Activated naive CD8-positive, alpha-beta T cell treated with anti-CD3 and anti-CD28 coated beads for 36 hours (primary cell): ENCODE measurements at regions not wholly inside any gene's neighbourhood (a gene's known extent, or its start where the extent isn't known, plus 50 kb on each side); places are given as distances from the start of the nearest gene placed in this dataset.

ENCODE experiments used
- DNase-seq: peaks from one replicate; pipeline ENCODE4 v3.0.0; 2021
- H3K27ac Mint-ChIP-seq: one replicate; pipeline ENCODE4 v1.8.0; 2022; ENCODE audit warnings: mild to moderate bottlenecking, moderate library complexity, mixed read lengths
- H3K27me3 Mint-ChIP-seq: one replicate; pipeline ENCODE4 v1.8.0; 2022; ENCODE audit warnings: mild to moderate bottlenecking, mixed read lengths
- H3K36me3 Mint-ChIP-seq: one replicate; pipeline ENCODE4 v1.8.0; 2021; ENCODE audit warnings: mild to moderate bottlenecking, mixed read lengths
- H3K4me1 Mint-ChIP-seq: one replicate; pipeline ENCODE4 v1.8.0; 2021; ENCODE audit warnings: mixed read lengths
- H3K4me3 Mint-ChIP-seq: one replicate; pipeline ENCODE4 v1.8.0; 2022; ENCODE audit warnings: mild to moderate bottlenecking, moderate library complexity, mixed read lengths
- H3K9me3 Mint-ChIP-seq: one replicate; pipeline ENCODE4 v1.8.0; 2022; ENCODE audit warnings: mixed read lengths

DNA sequence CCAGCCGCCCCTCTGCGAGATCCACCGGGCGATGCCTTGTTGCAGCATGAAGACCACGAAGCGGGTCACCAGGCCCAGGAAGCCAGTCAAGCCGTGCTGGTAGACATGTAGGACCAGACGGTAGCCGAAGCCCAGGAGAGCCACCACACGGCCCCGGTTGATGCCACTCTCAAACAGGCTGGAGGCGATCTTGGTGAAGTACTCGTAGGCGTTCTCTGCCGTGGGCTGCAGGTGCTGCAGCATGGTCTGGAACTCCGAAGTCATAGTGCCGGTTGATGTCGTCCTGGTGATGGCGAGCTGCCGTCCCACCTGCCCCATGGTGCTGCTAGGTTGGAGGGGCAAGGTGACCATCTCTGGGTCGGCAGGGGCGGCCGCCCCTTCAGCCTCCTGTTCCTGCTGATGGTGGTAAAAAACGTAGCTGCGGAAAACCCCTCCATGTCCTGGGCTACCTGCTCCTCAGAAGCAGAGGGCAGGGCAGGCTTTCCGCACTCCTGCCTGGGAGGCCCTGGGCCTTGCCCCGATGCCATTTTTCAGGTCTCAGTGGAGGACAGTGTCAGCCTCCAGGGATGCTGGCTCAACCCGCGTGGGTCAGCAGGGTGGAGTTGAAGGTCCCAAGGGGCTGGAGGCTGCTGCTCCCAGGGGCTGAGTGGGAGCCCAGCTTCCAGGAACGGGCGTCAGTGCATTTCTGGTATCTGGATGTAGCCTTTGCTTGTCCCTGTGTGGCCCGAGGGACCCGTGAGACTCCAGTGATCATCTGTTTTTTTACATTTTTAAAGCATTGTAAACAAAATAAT is 98.7 kb downstream of the ADAMTS15 start:
- no peak overlapping the region for H3K27ac Mint-ChIP-seq
- H3K9me3 Mint-ChIP-seq: no peaks in the 10 kb centered on the region
- no peak overlapping the region for H3K4me3 Mint-ChIP-seq
- H3K36me3 Mint-ChIP-seq: no peaks in the 10 kb centered on the region
- no peak for DNase-seq
- peaks cover 8% of the 10 kb centered on the region for H3K27me3 Mint-ChIP-seq
- no peaks in the 10 kb centered on the region for H3K4me1 Mint-ChIP-seq

DNA sequence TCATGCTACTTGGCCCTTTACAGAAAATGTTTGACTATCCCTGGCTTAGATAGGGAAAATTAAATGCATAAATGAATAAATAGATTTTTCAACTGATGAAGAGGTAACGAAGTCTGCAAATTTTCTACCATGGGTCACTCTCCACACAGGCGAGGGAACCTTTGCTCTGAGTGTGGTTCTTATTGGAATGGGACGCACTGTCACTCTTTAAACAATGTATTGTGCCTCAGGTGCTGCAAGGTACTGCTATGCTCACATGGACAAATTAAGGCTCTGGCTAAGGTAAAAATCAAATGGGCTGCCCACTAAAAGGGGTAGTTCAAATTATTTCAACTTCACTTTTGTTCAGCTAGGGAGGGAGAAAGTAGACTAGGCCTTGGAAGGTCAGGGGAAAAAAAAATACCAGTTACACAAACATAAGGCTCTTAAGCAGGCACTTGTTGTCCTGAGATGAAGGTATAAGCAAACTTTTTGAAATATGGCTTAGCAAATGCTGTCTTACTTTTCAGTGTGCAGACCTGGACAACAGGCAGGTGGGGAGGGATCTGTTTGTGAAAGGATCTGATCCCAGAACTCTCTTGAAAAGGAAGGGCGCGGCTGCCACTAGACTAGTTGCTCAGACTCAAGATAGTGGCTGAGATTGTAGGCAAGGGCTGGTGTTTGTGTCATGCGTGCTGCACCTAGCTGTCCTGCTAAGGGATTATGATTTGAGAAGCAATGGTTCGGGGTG is 99.5 kb downstream of the ADAMTS15 start:
- H3K36me3 Mint-ChIP-seq: no peaks in the 10 kb centered on the region
- H3K27me3 Mint-ChIP-seq: peaks cover 3% of the 10 kb centered on the region
- DNase-seq: no peak
- H3K4me1 Mint-ChIP-seq: no peaks in the 10 kb centered on the region
- H3K4me3 Mint-ChIP-seq: no peak overlapping the region
- no peaks in the 10 kb centered on the region for H3K9me3 Mint-ChIP-seq
- no peak overlapping the region for H3K27ac Mint-ChIP-seq

DNA sequence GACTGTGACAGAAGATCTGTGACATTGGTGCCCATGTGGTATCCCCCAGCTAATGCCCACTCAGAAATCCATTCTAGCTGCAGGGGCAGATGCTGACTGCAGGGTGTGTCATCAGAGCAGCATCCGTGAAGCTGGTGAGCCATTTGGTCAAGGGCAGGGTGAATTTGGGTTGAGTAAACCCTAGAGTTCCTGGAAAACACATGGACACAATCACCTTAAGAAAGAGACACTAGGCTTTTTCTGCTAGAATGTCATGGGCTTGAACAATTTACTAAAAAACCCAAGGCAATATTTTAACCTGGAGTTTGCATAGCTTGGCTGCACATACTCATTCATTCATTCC is 100.0 kb downstream of the ADAMTS15 start:
- H3K36me3 Mint-ChIP-seq: no peaks in the 10 kb centered on the region

DNA sequence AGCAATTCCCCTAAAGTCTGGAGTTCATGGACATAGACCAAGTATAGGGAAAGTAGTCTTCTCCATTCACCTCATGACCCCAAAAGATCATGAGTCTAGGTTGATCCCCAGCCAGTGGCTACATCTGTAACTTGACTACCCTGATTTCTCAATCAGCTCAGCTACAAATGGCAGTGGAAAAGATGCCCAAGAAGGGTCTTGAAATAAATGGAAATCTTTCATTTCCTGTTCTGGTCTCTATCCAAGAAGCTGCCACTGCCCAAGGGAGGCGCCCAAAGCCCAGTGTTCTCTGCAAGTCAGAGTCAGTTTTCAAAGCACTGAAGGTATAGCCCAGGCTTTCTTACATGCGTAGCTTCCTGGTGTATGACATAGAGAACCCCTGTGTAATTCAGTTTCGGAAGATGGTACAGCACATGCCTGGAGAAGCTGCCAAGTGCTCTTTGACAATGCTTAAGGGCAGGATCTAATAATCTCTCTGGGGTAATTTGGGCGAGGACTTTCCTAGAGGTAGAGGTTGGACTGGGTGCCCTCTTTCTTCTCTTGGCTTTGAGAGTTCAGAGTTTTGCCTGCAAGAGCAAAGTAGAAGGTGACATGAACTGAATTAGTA is 101.1 kb downstream of the ADAMTS15 start:
- H3K4me3 Mint-ChIP-seq: no peak overlapping the region
- H3K4me1 Mint-ChIP-seq: no peaks in the 10 kb centered on the region

More for the DNA sequence above, 100.0 kb downstream of the ADAMTS15 start:
- no peak for DNase-seq
- Mint-ChIP-seq H3K9me3 (no peaks in the 10 kb centered on the region), H3K4me1 (no peaks in the 10 kb centered on the region), H3K27me3 (peaks cover 2% of the 10 kb centered on the region), H3K4me3 (no peak overlapping the region), H3K27ac (no peak overlapping the region)

DNA sequence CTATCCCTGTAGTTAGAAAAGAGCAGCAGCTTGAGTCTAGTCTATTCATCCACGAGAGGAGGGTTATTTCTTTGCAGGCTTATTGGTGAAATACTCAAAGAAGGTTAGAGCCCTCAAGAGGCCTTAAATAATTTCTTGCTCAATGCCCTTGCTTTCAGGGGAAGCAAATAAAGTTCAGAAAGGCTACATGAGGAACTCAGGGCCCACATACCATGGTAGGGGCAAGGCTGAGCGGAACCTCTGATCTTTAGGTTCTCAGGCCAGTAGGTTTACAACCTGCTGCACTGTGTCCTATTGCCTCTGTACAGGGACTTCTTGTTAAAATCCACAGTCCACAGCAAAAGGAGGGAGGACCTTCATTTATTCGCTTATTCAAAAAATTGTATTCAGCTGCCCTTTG is 101.7 kb downstream of the ADAMTS15 start:
- Mint-ChIP-seq H3K27me3 (no peaks in the 10 kb centered on the region), H3K27ac (no peak overlapping the region), H3K4me1 (no peaks in the 10 kb centered on the region), H3K9me3 (no peaks in the 10 kb centered on the region), H3K4me3 (no peak overlapping the region), H3K36me3 (no peaks in the 10 kb centered on the region)
- DNase-seq: no peak

More for the DNA sequence above, 101.1 kb downstream of the ADAMTS15 start:
- no peaks in the 10 kb centered on the region for H3K9me3 Mint-ChIP-seq
- H3K27ac Mint-ChIP-seq: no peak overlapping the region
- no peaks in the 10 kb centered on the region for H3K36me3 Mint-ChIP-seq
- H3K27me3 Mint-ChIP-seq: no peaks in the 10 kb centered on the region
- DNase-seq: no peak

DNA sequence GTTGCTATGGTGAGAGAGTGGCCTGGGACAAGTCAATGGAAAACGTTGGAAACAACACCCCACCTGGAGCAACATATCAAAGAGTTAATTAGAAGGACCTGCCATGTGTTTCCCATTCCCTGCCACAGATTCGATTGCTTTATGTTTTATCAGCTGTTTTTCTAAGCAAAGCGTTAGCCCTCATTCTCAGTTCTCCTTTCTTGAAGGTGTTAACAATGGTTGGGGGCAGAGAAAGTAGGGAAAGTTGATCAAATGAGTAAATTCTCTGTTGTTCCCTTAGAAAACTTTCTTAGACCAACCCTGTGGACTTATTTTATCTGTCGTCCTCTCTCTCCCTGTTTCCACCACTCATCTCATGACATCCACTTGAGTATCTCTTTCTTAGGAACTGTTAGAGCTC is 102.5 kb downstream of the ADAMTS15 start:
- H3K4me3 Mint-ChIP-seq: no peak overlapping the region
- no peaks in the 10 kb centered on the region for H3K27me3 Mint-ChIP-seq
- DNase-seq: no peak

DNA sequence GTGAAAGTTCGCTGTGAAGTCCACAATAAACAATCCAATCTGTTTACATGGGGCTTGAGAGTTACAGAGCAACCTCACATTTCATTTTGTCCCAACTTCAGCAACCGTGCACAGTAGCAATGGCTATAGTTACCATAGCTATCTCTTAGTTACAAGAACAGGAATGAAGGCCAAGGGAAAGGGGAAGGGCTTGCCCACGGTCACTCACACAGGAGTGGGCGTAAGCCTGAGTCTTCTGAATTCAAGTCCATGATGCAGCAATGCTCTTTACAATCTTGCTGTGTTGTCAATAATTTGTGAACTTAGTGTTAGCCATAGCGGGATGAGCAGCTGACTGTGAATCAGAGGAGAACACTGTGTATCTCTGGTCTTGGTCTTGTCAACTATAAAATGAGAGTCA is 102.9 kb downstream of the ADAMTS15 start:
- Mint-ChIP-seq H3K27ac (no peak overlapping the region), H3K27me3 (no peaks in the 10 kb centered on the region), H3K4me1 (no peaks in the 10 kb centered on the region), H3K4me3 (no peak overlapping the region), H3K36me3 (no peaks in the 10 kb centered on the region), H3K9me3 (no peaks in the 10 kb centered on the region)
- no peak for DNase-seq

More for the DNA sequence above, 102.5 kb downstream of the ADAMTS15 start:
- no peak overlapping the region for H3K27ac Mint-ChIP-seq
- no peaks in the 10 kb centered on the region for H3K4me1 Mint-ChIP-seq
- no peaks in the 10 kb centered on the region for H3K9me3 Mint-ChIP-seq
- H3K36me3 Mint-ChIP-seq: no peaks in the 10 kb centered on the region

DNA sequence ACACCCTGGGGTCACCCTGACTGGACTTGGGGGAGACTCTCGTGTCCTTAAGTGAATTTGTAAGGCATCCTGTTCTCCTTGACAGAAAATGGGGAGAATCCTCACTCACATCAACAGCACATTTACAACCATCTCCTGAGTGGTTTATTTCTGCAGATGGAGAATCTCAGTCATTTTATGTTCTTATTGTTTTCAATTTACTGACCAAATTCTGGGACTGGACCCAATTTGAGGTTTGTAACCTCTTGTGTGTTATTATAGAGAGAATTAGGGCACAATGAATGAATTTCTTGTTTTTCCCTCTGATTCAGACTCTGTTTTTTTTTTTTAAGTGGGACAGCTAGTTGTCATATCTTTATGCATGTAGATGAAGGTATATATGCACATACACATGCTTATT is 104.9 kb downstream of the ADAMTS15 start:
- DNase-seq: no peak
- Mint-ChIP-seq H3K27ac (no peak overlapping the region), H3K27me3 (no peaks in the 10 kb centered on the region), H3K9me3 (no peaks in the 10 kb centered on the region), H3K4me3 (no peak overlapping the region), H3K4me1 (no peaks in the 10 kb centered on the region), H3K36me3 (no peaks in the 10 kb centered on the region)

DNA sequence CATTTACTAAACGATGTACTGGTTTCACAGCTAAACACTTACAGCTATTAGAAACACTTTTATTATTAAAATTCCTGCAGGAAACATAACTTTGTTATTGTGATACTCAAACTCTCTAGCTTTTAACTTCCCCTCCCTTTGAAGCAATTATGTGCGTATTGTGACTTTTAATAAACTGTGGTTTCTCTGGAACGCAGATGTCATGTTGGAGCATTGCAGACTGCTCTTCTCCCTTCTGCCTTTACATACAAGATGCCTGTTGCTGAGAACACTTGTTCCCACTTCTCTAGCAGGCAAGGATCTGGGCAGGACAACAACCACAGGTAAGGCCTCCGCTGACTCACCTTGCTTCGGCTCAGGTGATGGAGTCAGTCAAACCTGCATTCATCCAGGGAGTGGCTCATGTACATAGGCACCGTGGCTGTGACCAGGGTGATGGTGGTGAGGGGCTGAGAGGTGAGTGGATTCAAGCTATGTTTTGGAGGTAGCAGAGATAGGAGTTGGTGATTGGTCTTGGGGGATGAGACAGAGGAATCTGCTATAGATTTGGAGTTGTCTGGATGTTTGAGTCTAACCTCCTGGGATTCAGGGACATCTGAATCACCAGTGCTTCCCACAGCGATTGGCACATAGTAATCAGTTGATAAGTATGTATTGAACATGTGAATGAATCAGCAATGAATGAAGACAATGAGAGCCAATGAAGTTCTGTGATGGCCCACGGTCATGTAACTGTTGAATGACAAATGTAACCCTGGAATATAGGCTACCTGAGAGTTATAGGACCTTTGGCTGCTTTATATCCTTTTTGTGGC is 106.0 kb downstream of the ADAMTS15 start:
- Mint-ChIP-seq H3K9me3 (peaks cover 2% of the 10 kb centered on the region), H3K27ac (no peak overlapping the region), H3K4me3 (no peak overlapping the region), H3K27me3 (peaks cover 3% of the 10 kb centered on the region), H3K36me3 (no peaks in the 10 kb centered on the region), H3K4me1 (no peaks in the 10 kb centered on the region)
- no peak for DNase-seq

DNA sequence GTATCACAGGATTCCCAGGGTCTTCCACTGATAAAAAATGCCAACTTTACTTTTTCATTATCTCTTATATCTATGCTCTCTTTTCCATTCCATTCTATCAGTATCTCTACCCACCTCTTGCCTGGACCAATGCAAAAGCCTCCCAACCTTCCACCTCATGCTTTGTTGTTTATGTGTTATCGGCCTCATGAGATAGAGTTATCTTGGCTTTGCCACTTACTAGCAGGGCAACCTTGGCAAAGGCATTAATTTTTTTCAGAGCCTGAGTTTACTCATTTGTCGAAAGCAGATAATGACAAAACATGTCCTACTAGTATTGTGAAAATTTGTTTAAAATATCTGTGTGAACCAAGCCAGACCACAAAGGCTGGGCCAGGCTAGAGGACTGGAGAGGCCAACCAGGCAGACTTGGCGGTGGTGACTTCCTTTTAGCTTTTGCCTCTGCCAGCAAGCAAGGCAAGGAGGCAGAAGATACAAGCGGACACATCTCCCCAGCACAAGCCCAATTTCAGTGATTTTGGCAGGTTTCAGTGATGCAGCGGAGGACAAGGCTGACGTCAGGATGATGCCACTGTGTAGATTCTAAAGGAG is 106.9 kb downstream of the ADAMTS15 start:
- no peak overlapping the region for H3K27ac Mint-ChIP-seq

DNA sequence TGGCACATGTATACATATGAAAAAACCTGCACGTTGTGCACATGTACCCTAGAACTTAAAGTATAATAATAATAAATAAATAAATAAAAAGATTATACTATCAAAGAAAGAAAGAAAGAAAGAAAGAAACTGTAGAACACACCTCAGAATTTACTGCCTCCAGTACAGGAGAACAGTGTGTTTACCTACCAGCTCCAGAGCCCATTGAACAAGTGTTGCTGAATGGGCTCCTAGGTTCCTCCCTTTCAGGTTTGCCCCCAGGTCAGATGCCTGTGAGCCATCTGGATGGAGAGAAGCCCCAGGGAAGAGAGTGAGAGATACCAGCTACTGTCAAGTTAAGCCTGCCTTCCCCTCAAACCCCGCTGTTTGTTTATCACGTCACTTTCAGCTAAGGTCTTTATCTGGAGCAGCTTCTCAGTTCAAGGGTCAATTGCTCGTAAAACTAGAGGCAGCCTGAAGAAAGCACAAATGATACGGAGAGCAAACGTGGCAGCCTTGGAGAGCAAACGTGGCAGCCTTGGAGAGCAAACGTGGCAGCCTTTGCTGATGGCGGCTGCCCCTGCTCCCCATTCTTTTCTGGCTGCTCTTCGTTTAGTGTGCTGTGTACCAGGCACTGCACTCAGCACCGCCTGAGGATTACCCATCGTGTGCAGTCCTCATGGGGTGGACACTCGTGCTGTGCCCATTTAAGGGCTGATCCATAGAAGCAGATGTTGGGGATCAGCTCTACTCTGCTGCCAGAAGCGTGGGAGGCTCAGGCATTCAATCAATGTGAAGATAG is 111.7 kb downstream of the ADAMTS15 start:
- no peak for DNase-seq
- Mint-ChIP-seq H3K4me3 (no peak overlapping the region), H3K4me1 (no peaks in the 10 kb centered on the region), H3K36me3 (no peaks in the 10 kb centered on the region), H3K27ac (no peak overlapping the region), H3K27me3 (peaks cover 3% of the 10 kb centered on the region), H3K9me3 (peaks cover 2% of the 10 kb centered on the region)

More for the DNA sequence above, 106.9 kb downstream of the ADAMTS15 start:
- Mint-ChIP-seq H3K9me3 (peaks cover 2% of the 10 kb centered on the region), H3K4me1 (no peaks in the 10 kb centered on the region), H3K36me3 (no peaks in the 10 kb centered on the region), H3K27me3 (peaks cover 3% of the 10 kb centered on the region), H3K4me3 (no peak overlapping the region)
- no peak for DNase-seq

DNA sequence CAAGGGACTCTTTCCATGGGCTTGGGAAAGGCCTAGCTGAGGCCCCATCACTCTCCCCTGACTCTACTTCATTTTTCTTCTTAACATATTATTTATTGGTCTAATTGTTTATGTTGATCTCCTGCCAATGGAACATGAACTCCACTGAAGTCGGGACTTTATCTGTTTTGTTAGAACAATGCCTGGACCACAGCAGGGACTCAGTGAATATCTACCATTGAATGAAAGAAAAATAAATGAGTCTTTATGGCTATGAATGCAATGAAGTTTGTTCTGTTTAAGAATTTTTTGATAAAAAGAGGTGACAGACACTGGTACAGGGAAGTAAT is 112.3 kb downstream of the ADAMTS15 start:
- peaks cover 2% of the 10 kb centered on the region for H3K9me3 Mint-ChIP-seq
- no peaks in the 10 kb centered on the region for H3K4me1 Mint-ChIP-seq
- peaks cover 3% of the 10 kb centered on the region for H3K27me3 Mint-ChIP-seq
- no peak overlapping the region for H3K27ac Mint-ChIP-seq
- H3K4me3 Mint-ChIP-seq: no peak overlapping the region
- no peaks in the 10 kb centered on the region for H3K36me3 Mint-ChIP-seq
- DNase-seq: no peak

DNA sequence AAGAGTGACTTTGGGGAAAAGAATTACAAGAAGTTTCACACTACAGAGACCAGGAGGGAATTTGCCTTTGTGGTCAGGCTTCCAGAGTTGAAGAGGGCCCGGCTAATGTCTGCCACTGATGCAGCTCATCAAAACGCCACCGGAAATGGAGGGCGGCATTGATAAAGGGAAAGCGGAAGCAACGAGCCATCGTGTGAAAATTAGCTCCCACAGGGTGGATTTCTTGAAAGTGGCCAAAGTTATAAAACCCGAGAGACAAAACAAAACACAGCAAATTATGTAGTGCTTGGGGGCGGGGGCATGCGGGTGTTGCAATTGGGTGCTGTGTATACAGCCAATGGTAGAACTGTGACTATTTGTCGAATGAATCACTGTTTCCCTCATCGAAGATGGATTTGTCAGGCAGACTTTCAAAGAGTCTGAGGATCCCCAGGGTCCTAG is 113.0 kb downstream of the ADAMTS15 start:
- no peak overlapping the region for H3K4me3 Mint-ChIP-seq
- peaks cover 3% of the 10 kb centered on the region for H3K27me3 Mint-ChIP-seq
- H3K9me3 Mint-ChIP-seq: peaks cover 2% of the 10 kb centered on the region
- DNase-seq: no peak
- H3K4me1 Mint-ChIP-seq: no peaks in the 10 kb centered on the region
- H3K27ac Mint-ChIP-seq: no peak overlapping the region
- no peaks in the 10 kb centered on the region for H3K36me3 Mint-ChIP-seq

DNA sequence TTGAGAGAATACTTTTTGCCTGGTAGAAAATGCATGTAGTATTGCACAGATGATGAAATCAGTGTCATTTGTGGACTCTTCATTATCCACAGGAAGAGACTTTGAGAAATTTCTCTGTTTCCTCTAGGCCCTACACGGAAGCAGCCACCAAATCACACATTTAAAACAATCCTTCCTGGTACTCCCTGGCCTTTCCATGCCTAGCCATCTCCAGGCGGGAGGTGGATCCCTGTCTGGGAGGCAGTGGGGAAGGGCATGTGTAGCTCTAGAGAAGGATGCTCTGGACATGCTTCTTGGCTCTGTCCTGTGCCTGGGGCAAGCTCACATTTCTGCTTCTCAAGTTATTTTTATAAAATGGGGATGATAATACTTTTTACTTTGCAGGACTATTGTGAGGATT is 114.1 kb downstream of the ADAMTS15 start:
- Mint-ChIP-seq H3K27me3 (peaks cover 3% of the 10 kb centered on the region), H3K27ac (no peak overlapping the region), H3K4me3 (no peak overlapping the region), H3K36me3 (no peaks in the 10 kb centered on the region), H3K4me1 (no peaks in the 10 kb centered on the region), H3K9me3 (peaks cover 2% of the 10 kb centered on the region)
- no peak for DNase-seq
